ENCODE measurements at regions not wholly inside any gene's neighbourhood (a gene's known extent, or its start where the extent isn't known, plus 50 kb on each side); places are given as distances from the start of the nearest gene placed in this dataset.

DNA sequence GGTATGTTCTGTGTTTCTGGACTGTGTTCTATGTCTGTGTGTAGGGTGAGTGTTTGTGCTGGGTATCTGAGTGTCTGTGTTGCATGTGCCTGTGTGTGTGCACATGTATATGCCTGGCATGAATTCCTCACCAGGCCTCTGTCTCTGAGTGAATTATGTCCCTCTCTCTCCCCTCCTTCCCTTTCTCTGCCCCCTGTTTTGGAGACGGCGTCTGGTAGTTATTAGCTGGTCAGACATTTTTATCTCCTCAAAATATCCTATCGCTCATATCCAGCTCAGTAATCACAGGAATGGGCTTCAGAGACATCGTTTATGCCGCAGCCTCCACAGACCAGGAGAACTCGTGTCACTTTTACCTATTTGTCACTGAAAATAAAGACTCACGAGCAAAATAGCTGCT, 483.2 kb upstream of the BRINP1 start:
- 0 out of 2 replicates have a peak, but pooled peaks cover 2% of the 10 kb centered on the region for H3K27me3 ChIP-seq (ENCODE audit: insufficient read depth, low read length)
- H3K79me2 ChIP-seq (ENCODE audit: insufficient read depth, low read length) = no peaks in the 10 kb centered on the region
- H3K9ac ChIP-seq (ENCODE audit: low read length) = no peak overlapping the region
- CTCF ChIA-PET = no interaction called here
- no peaks in the 10 kb centered on the region for H3K4me1 ChIP-seq (ENCODE audit: control insufficient read depth in 1 of 2, insufficient read depth in 2 of 2, low read length in 2 of 2)
- no peak for ATAC-seq
- H2AFZ ChIP-seq (ENCODE audit: low read depth, low read length, poor library complexity, severe bottlenecking) = no peak overlapping the region
- no peak overlapping the region for H3K27ac ChIP-seq (ENCODE audit: low read depth, low read length)
- no TSS peak for BruUV-seq (replicated peaks)
- RAD21 ChIA-PET (ENCODE audit: low non-redundant PET in 1 of 2, low total read pairs in 2 of 2, uncharacterized antibody in 2 of 2, unreplicated experiment in 2 of 2) = no interaction called here
- no peaks in the 10 kb centered on the region for H3K9me2 ChIP-seq (ENCODE audit: insufficient read depth)
- intact Hi-C loops (cut with micrococcal nuclease) = no loop called here
- no peaks in the 10 kb centered on the region for H4K20me1 ChIP-seq (ENCODE audit: insufficient read depth)
- no peak overlapping the region for H3K4me2 ChIP-seq (ENCODE audit: low read length)
- TF ChIP-seq, protein P1, sequence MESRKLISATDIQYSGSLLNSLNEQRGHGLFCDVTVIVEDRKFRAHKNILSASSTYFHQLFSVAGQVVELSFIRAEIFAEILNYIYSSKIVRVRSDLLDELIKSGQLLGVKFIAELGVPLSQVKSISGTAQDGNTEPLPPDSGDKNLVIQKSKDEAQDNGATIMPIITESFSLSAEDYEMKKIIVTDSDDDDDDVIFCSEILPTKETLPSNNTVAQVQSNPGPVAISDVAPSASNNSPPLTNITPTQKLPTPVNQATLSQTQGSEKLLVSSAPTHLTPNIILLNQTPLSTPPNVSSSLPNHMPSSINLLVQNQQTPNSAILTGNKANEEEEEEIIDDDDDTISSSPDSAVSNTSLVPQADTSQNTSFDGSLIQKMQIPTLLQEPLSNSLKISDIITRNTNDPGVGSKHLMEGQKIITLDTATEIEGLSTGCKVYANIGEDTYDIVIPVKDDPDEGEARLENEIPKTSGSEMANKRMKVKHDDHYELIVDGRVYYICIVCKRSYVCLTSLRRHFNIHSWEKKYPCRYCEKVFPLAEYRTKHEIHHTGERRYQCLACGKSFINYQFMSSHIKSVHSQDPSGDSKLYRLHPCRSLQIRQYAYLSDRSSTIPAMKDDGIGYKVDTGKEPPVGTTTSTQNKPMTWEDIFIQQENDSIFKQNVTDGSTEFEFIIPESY (IDR thresholded peaks at IDR 0.05; ENCODE audit: extremely low read depth, insufficient replicate concordance, low read length) = no peak
- TF ChIP-seq SP1 (IDR thresholded peaks at IDR 0.05; ENCODE audit: low read depth) (no peak), ZNF274 (IDR thresholded peaks at IDR 0.05; ENCODE audit: low read depth, low read length) (no peak), YY1 (IDR thresholded peaks at IDR 0.05; ENCODE audit: extremely low read depth, insufficient replicate concordance, low read depth, low read length) (no peak), CEBPB (IDR thresholded peaks at IDR 0.05; ENCODE audit: low read depth) (no peak), EZH2 (IDR thresholded peaks at IDR 0.05) (no peak), CBX3 (IDR thresholded peaks at IDR 0.05; ENCODE audit: low read depth) (no peak), POLR2A (IDR thresholded peaks at IDR 0.05; ENCODE audit: borderline replicate concordance, extremely low read depth, insufficient read depth, insufficient read length) (no peak), ZFX (IDR thresholded peaks at IDR 0.05) (no peak), TCF7L2 (IDR thresholded peaks at IDR 0.05; ENCODE audit: borderline replicate concordance, extremely low read depth, insufficient read depth, insufficient read length) (no peak), EZH2phosphoT487 (IDR thresholded peaks at IDR 0.05; ENCODE audit: borderline replicate concordance) (no peak), POLR2AphosphoS5 (IDR thresholded peaks at IDR 0.05; ENCODE audit: low read depth, low read length) (no peak), SRF (IDR thresholded peaks at IDR 0.05; ENCODE audit: low read depth) (no peak), ELF1 (IDR thresholded peaks at IDR 0.05; ENCODE audit: borderline replicate concordance, low read depth) (no peak)
- TF ChIP-seq, protein P2, sequence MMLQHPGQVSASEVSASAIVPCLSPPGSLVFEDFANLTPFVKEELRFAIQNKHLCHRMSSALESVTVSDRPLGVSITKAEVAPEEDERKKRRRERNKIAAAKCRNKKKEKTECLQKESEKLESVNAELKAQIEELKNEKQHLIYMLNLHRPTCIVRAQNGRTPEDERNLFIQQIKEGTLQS (IDR thresholded peaks at IDR 0.05) = no peak
- TF ChIP-seq, protein P3, sequence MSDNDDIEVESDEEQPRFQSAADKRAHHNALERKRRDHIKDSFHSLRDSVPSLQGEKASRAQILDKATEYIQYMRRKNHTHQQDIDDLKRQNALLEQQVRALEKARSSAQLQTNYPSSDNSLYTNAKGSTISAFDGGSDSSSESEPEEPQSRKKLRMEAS (IDR thresholded peaks at IDR 0.05) = no peak
- DNase-seq (ENCODE audit: low read depth, low spot score) = no peak
- POLR2A ChIA-PET = no interaction called here
- H3K4me3 ChIP-seq (replicated peaks in 1 of 2; ENCODE audit: low read depth in 1 of 2, low read length in 2 of 2) = no peak overlapping the region
- no peaks in the 10 kb centered on the region for H3K9me3 ChIP-seq (ENCODE audit: control insufficient read depth in 1 of 2, insufficient read depth in 1 of 2, low read depth in 1 of 2, low read length in 2 of 2)
- H3K36me3 ChIP-seq (ENCODE audit: control insufficient read depth in 1 of 2, insufficient read depth in 2 of 2, low read length in 2 of 2) = no peaks in the 10 kb centered on the region

Data from HCT116 (cell line).